K562 (cell line): ENCODE measurements at regions not wholly inside any gene's neighbourhood (a gene's known extent, or its start where the extent isn't known, plus 50 kb on each side); places are given as distances from the start of the nearest gene placed in this dataset.
A peak's percentile ranks its signal among the peaks of the same experiment; 100 is the strongest.

Experiments
- ARID2 ChIP-seq: fragments of 450-650 bp; IDR thresholded peaks from 2 replicates; pipeline ENCODE4 v1.6.1; 2017; ENCODE audit warnings: antibody characterized with exemption, mild to moderate bottlenecking
- DIDO1 ChIP-seq: fragments of 450-650 bp; IDR thresholded peaks from 2 replicates; pipeline ENCODE4 v1.6.1; 2016; ENCODE audit warnings: low read depth, missing biosample characterization, missing genetic modification characterization
- EP300 ChIP-seq: IDR thresholded peaks from 2 replicates; pipeline ENCODE4 v1.6.1; 2012; ENCODE audit warnings: low read length, improper control_type of control experiment
- HDAC3 ChIP-seq: fragments of 450-650 bp; IDR thresholded peaks from 2 replicates; pipeline ENCODE4 v1.6.1; 2018; ENCODE audit warnings: borderline replicate concordance, mild to moderate bottlenecking, moderate library complexity; ENCODE audit not compliant: partially characterized antibody
- KAT7 ChIP-seq: sonication (generic); formaldehyde crosslinking; IDR thresholded peaks from 2 replicates; pipeline ENCODE4 v1.8.0; 2022; ENCODE audit warnings: missing genetic modification reagents, mild to moderate bottlenecking, borderline replicate concordance
- KLF10 ChIP-seq: fragments of 250-450 bp; sonication (Bioruptor Pico); IDR thresholded peaks from 2 replicates; pipeline ENCODE4 v1.6.1; 2021; ENCODE audit warnings: matching md5 sums
- MCM2 ChIP-seq: fragments of 450-650 bp; IDR thresholded peaks from 2 replicates; pipeline ENCODE4 v1.6.1; 2017; ENCODE audit warnings: low read depth, mild to moderate bottlenecking
- NEUROD1 ChIP-seq: fragments of 150-350 bp; IDR thresholded peaks from 2 replicates; pipeline ENCODE4 v1.6.1; 2014; ENCODE audit warnings: borderline replicate concordance, low read length, low read depth; ENCODE audit not compliant: partially characterized antibody
- RBFOX2 ChIP-seq: fragments of 200-400 bp; formaldehyde crosslinking; IDR thresholded peaks from 2 replicates; pipeline ENCODE4 v1.6.1; 2017; ENCODE audit warnings: low read depth, mild to moderate bottlenecking, low read length, moderate library complexity
- RBM34 ChIP-seq: fragments of 200-400 bp; formaldehyde crosslinking; IDR thresholded peaks from 2 replicates; pipeline ENCODE4 v1.6.1; 2018; ENCODE audit warnings: low read length, borderline replicate concordance; ENCODE audit not compliant: insufficient read depth
- STAT5A ChIP-seq: IDR thresholded peaks from 2 replicates; pipeline ENCODE4 v1.6.1; 2012; ENCODE audit warnings: low read length, inconsistent platforms, borderline replicate concordance
- ZNF253 ChIP-seq: fragments of 250-450 bp; sonication (Bioruptor Pico); conservative IDR thresholded peaks from 2 replicates; pipeline ENCODE4 v1.6.1; 2021; ENCODE audit warnings: mild to moderate bottlenecking
- ZNF507 ChIP-seq: conservative IDR thresholded peaks from 2 replicates; pipeline ENCODE4 v1.6.1; 2017; ENCODE audit warnings: missing genetic modification characterization, missing compliant biosample characterization
- ZNF57 ChIP-seq: fragments of 450-650 bp; formaldehyde crosslinking; IDR thresholded peaks from 2 replicates; pipeline ENCODE4 v1.4.0; 2020; ENCODE audit warnings: mild to moderate bottlenecking, moderate library complexity
- ZNF586 ChIP-seq: fragments of 450-650 bp; formaldehyde crosslinking; conservative IDR thresholded peaks from 2 replicates; pipeline ENCODE4 v1.4.0; 2020; ENCODE audit warnings: mild to moderate bottlenecking, moderate library complexity
- ZNF717 ChIP-seq: fragments of 250-450 bp; sonication (Bioruptor Pico); IDR thresholded peaks from 2 replicates; pipeline ENCODE4 v1.5.0; 2021
- TF ChIP-seq, protein P1 (sequence below): sonication (generic); formaldehyde crosslinking; IDR thresholded peaks from 2 replicates; pipeline ENCODE4 v1.8.1; 2022; ENCODE audit warnings: missing genetic modification reagents
- TF ChIP-seq, protein P2 (sequence below): fragments of 200-800 bp; sonication (Bioruptor generic); IDR thresholded peaks from 2 replicates; pipeline ENCODE4 v1.6.1; 2017; ENCODE audit warnings: missing genetic modification characterization, missing compliant biosample characterization
- TF ChIP-seq, protein P3 (sequence below): IDR thresholded peaks from 2 replicates; pipeline ENCODE4 v1.6.1; 2016; ENCODE audit warnings: missing genetic modification characterization, missing compliant biosample characterization
- TF ChIP-seq, protein P4 (sequence below): sonication (generic); IDR thresholded peaks from 2 replicates; pipeline ENCODE4 v1.6.1; 2016
- TF ChIP-seq, protein P5 (sequence below): fragments of 250-450 bp; sonication (Bioruptor Pico); IDR thresholded peaks from 2 replicates; pipeline ENCODE4 v1.9.0; 2021; ENCODE audit warnings: mild to moderate bottlenecking
- TF ChIP-seq, protein P6 (sequence below), 3 experiments: IDR thresholded peaks in 2 of 3; conservative IDR thresholded peaks in 1 of 3; 2 replicates each; pipeline ENCODE4 v1.5.1; 2011 to 2012; ENCODE audit warnings: low read length in 3 of 3, mild to moderate bottlenecking in 3 of 3, control low read depth in 2 of 3, improper control_type of control experiment in 1 of 3, inconsistent platforms in 1 of 3, low read depth in 1 of 3, mixed read lengths in 1 of 3, moderate library complexity in 1 of 3; ENCODE audit not compliant: insufficient read depth in 2 of 3

DNA sequence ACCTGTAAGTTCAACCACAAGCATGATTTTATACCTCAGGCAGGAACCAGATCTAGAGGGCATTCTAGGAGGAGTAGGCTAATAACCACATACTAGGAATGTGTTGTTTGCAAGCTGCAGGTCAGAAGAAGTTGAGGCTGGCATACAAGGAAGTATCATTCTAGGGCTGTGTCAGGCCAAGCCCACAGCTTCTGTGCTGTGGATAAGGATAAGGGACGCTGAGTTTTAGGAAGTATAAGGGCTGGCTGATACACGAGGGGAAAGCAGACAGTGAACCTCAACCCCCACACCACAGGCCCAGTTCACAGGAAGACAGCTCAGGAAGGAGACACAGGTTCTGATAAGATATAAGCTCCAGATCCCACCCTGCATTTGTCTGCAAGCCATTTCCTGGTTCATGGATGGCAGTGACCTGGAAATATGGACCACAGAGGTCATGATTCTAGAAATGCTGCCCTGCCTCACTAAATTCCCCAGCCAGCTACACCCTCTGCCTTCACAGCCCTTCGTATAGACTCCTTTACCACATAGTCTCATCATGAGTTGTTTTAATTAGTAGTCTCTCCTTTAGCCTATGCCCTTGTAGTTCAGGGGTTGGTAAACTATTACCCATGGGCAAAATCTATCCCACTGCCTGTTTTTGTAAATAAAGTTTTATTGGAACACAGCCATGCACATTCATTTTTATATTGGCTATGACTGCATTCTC is 260.7 kb downstream of the OPA1 start (continued):
- TF ChIP-seq, protein P1, sequence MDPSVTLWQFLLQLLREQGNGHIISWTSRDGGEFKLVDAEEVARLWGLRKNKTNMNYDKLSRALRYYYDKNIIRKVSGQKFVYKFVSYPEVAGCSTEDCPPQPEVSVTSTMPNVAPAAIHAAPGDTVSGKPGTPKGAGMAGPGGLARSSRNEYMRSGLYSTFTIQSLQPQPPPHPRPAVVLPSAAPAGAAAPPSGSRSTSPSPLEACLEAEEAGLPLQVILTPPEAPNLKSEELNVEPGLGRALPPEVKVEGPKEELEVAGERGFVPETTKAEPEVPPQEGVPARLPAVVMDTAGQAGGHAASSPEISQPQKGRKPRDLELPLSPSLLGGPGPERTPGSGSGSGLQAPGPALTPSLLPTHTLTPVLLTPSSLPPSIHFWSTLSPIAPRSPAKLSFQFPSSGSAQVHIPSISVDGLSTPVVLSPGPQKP (CRISPR knock-in tag): no peak
- TF ChIP-seq ZNF57 (CRISPR knock-in tag) (no peak), ARID2 (no peak), HDAC3 (peak; percentile 87), MCM2 (no peak), ZNF507 (tag) (no peak), ZNF717 (CRISPR knock-in tag) (no peak), NEUROD1 (peak; percentile 40), EP300 (peak; percentile 98), RBM34 (no peak), ZNF253 (CRISPR knock-in tag) (no peak), KLF10 (CRISPR knock-in tag) (no peak), STAT5A (peak; percentile 76), DIDO1 (tag) (no peak), ZNF586 (CRISPR knock-in tag) (no peak), KAT7 (CRISPR knock-in tag) (peak; percentile 70; the same call in 1 of the 2 replicates), RBFOX2 (peak; percentile 29; the same call in 1 of the 2 replicates)
- TF ChIP-seq, protein P2, sequence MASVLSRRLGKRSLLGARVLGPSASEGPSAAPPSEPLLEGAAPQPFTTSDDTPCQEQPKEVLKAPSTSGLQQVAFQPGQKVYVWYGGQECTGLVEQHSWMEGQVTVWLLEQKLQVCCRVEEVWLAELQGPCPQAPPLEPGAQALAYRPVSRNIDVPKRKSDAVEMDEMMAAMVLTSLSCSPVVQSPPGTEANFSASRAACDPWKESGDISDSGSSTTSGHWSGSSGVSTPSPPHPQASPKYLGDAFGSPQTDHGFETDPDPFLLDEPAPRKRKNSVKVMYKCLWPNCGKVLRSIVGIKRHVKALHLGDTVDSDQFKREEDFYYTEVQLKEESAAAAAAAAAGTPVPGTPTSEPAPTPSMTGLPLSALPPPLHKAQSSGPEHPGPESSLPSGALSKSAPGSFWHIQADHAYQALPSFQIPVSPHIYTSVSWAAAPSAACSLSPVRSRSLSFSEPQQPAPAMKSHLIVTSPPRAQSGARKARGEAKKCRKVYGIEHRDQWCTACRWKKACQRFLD (CRISPR knock-in tag): peak; percentile 68
- TF ChIP-seq, protein P3, sequence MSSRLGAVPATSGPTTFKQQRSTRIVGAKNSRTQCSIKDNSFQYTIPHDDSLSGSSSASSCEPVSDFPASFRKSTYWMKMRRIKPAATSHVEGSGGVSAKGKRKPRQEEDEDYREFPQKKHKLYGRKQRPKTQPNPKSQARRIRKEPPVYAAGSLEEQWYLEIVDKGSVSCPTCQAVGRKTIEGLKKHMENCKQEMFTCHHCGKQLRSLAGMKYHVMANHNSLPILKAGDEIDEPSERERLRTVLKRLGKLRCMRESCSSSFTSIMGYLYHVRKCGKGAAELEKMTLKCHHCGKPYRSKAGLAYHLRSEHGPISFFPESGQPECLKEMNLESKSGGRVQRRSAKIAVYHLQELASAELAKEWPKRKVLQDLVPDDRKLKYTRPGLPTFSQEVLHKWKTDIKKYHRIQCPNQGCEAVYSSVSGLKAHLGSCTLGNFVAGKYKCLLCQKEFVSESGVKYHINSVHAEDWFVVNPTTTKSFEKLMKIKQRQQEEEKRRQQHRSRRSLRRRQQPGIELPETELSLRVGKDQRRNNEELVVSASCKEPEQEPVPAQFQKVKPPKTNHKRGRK (tag): no peak
- TF ChIP-seq, protein P4, sequence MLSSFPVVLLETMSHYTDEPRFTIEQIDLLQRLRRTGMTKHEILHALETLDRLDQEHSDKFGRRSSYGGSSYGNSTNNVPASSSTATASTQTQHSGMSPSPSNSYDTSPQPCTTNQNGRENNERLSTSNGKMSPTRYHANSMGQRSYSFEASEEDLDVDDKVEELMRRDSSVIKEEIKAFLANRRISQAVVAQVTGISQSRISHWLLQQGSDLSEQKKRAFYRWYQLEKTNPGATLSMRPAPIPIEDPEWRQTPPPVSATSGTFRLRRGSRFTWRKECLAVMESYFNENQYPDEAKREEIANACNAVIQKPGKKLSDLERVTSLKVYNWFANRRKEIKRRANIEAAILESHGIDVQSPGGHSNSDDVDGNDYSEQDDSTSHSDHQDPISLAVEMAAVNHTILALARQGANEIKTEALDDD: peak; percentile 68
- TF ChIP-seq, protein P5, sequence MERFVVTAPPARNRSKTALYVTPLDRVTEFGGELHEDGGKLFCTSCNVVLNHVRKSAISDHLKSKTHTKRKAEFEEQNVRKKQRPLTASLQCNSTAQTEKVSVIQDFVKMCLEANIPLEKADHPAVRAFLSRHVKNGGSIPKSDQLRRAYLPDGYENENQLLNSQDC (CRISPR knock-in tag): no peak
- TF ChIP-seq, protein P6, sequence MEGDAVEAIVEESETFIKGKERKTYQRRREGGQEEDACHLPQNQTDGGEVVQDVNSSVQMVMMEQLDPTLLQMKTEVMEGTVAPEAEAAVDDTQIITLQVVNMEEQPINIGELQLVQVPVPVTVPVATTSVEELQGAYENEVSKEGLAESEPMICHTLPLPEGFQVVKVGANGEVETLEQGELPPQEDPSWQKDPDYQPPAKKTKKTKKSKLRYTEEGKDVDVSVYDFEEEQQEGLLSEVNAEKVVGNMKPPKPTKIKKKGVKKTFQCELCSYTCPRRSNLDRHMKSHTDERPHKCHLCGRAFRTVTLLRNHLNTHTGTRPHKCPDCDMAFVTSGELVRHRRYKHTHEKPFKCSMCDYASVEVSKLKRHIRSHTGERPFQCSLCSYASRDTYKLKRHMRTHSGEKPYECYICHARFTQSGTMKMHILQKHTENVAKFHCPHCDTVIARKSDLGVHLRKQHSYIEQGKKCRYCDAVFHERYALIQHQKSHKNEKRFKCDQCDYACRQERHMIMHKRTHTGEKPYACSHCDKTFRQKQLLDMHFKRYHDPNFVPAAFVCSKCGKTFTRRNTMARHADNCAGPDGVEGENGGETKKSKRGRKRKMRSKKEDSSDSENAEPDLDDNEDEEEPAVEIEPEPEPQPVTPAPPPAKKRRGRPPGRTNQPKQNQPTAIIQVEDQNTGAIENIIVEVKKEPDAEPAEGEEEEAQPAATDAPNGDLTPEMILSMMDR (IDR thresholded peaks at IDR 0.05 in 2 of 3, conservative IDR thresholded peaks at IDR 0.05 in 1 of 3; ENCODE audit: insufficient read depth in 2 of 3, low read depth in 1 of 3, low read length in 3 of 3): peak in 1 of 3 experiments; percentile 1; a peak in 1 of 6 replicates
